Immature natural killer cell (primary cell): ENCODE measurements at regions not wholly inside any gene's neighbourhood (a gene's known extent, or its start where the extent isn't known, plus 50 kb on each side); places are given as distances from the start of the nearest gene placed in this dataset.
"Not testable (repeated sequence)": the region's sequence is repeated elsewhere in the genome, so short reads cannot be mapped to it uniquely, and the experiment has no call there.

ENCODE experiments used
- DNase-seq, 3 donors: peaks; one replicate each; pipeline ENCODE4 v3.0.0; 2022; ENCODE audit warnings: mixed read lengths in 1 of 3
- H3K27ac Mint-ChIP-seq, 6 donors: one replicate each; pipeline ENCODE4 v1.8.0; 2020; ENCODE audit warnings: mixed read lengths in 6 of 6, mild to moderate bottlenecking in 5 of 6, inconsistent platforms in 4 of 6, moderate library complexity in 3 of 6
- H3K27me3 Mint-ChIP-seq, 3 donors: one replicate each; pipeline ENCODE4 v1.8.0; 2020 to 2021; ENCODE audit warnings: low read depth in 3 of 3, mild to moderate bottlenecking in 3 of 3, mixed read lengths in 3 of 3, moderate library complexity in 3 of 3, inconsistent platforms in 1 of 3
- H3K36me3 Mint-ChIP-seq, 3 donors: one replicate each; pipeline ENCODE4 v1.8.0; 2020; ENCODE audit warnings: mixed read lengths in 3 of 3, inconsistent platforms in 2 of 3, mild to moderate bottlenecking in 2 of 3
- H3K4me1 Mint-ChIP-seq, 2 donors: one replicate each; pipeline ENCODE4 v1.8.0; 2020; ENCODE audit warnings: inconsistent platforms in 2 of 2, mild to moderate bottlenecking in 2 of 2, mixed read lengths in 2 of 2, moderate library complexity in 1 of 2
- H3K4me3 Mint-ChIP-seq, 5 donors: one replicate each; pipeline ENCODE4 v1.8.0; 2020; ENCODE audit warnings: mild to moderate bottlenecking in 5 of 5, mixed read lengths in 5 of 5, inconsistent platforms in 3 of 5, moderate library complexity in 3 of 5
- H3K9me3 Mint-ChIP-seq, 6 donors: one replicate each; pipeline ENCODE4 v1.8.0; 2020; ENCODE audit warnings: mild to moderate bottlenecking in 6 of 6, mixed read lengths in 6 of 6, inconsistent platforms in 4 of 6, moderate library complexity in 3 of 6

GRCh38 chr16:64696866-64697265 is 425.0 kb downstream of the CDH11 start:
- H3K27ac Mint-ChIP-seq, result no peak overlapping the region
- peaks cover 7 to 41% (median 14%) of the 10 kb centered on the region in 6 donors for H3K9me3 Mint-ChIP-seq
- DNase-seq, result no peak
- no peak overlapping the region for H3K4me3 Mint-ChIP-seq
- H3K27me3 Mint-ChIP-seq, result no peaks in the 10 kb centered on the region
- peaks cover 0 to 3% (median 0%) of the 10 kb centered on the region in 3 donors for H3K36me3 Mint-ChIP-seq
- no peaks in the 10 kb centered on the region for H3K4me1 Mint-ChIP-seq

- H3K9me3 Mint-ChIP-seq, result peaks cover 7 to 41% (median 14%) of the 10 kb centered on the region in 6 donors
- H3K4me1 Mint-ChIP-seq, result no peaks in the 10 kb centered on the region
- DNase-seq, result no peak
- H3K27ac Mint-ChIP-seq, result no peak overlapping the region
- H3K36me3 Mint-ChIP-seq, result peaks cover 0 to 3% (median 0%) of the 10 kb centered on the region in 3 donors
- no peaks in the 10 kb centered on the region for H3K27me3 Mint-ChIP-seq
- H3K4me3 Mint-ChIP-seq, result no peak overlapping the region
Observed at GRCh38 chr16:64695684-64696083, 426.2 kb downstream of the CDH11 start.

- no peak overlapping the region for H3K4me3 Mint-ChIP-seq
- no peaks in the 10 kb centered on the region for H3K4me1 Mint-ChIP-seq
- no peak for DNase-seq
- peaks cover 7 to 32% (median 12%) of the 10 kb centered on the region in 6 donors for H3K9me3 Mint-ChIP-seq
- no peaks in the 10 kb centered on the region for H3K36me3 Mint-ChIP-seq
- no peaks in the 10 kb centered on the region for H3K27me3 Mint-ChIP-seq
- no peak overlapping the region for H3K27ac Mint-ChIP-seq
Observed at GRCh38 chr16:64693946-64694345, 427.9 kb downstream of the CDH11 start.

GRCh38 chr16:64687786-64688185 is 434.1 kb downstream of the CDH11 start:
- Mint-ChIP-seq H3K9me3 (peaks cover 6 to 53% (median 18%) of the 10 kb centered on the region in 6 donors), H3K4me1 (no peaks in the 10 kb centered on the region), H3K36me3 (no peaks in the 10 kb centered on the region), H3K27me3 (no peaks in the 10 kb centered on the region), H3K4me3 (no peak overlapping the region), H3K27ac (no peak overlapping the region)
- DNase-seq, result no peak

DNA sequence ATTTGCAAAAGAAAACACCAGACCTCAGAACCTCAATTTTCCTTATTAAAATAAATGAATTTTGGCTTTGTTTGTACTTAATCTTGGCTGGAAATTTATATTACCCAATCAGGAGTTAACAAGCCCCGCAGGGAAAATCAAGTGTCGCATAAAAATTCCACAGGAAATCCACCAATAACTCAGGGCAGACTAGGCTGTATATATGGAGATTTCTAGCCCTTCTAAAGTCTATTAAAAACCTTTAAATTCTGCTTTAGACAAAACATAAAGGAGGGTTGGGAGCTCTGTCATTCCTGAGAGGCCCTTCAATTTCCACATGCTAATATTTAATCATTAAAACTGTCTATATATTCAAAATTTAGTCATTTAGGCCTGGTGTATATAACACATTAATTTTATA is 434.7 kb downstream of the CDH11 start:
- Mint-ChIP-seq H3K9me3 (peaks cover 9 to 57% (median 18%) of the 10 kb centered on the region in 6 donors), H3K27me3 (no peaks in the 10 kb centered on the region), H3K27ac (no peak overlapping the region), H3K4me3 (no peak overlapping the region), H3K36me3 (no peaks in the 10 kb centered on the region), H3K4me1 (no peaks in the 10 kb centered on the region)
- no peak for DNase-seq

DNA sequence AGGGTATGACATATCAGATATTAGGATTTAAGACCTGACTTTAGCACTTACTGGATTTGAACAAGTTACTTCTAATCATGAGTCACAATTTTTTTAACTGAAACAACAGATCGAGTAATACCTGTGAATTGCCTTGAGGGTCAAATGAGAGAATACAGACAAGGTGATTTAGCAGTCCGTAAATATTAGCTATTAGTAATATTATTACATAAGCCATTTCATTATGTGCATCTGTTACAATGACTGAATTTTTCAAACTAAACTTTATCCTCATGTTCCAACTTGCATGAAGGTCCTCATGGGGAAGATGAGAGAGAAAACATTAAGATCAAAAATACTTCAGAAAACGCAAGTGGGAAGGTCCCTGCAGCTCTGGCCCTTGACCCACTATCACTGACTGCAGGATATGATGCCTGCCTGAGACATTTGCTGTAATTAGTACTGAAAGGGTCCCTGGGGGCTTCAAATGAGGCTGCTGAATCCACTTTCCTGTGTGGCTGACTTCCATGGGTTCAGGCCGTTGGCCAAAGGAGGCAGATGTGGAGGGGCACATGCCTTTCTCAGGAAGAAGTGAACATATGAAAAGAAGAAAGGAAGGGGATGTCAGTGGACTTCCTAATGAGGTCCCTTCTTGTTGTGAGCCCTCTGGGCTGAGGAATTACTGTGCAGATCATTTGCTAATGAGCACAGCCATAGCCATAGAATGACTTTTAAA is 441.7 kb downstream of the CDH11 start:
- DNase-seq, result no peak
- H3K36me3 Mint-ChIP-seq, result no peaks in the 10 kb centered on the region
- no peaks in the 10 kb centered on the region for H3K4me1 Mint-ChIP-seq
- no peak overlapping the region for H3K4me3 Mint-ChIP-seq
- H3K27me3 Mint-ChIP-seq, result no peaks in the 10 kb centered on the region
- peaks cover 17 to 58% (median 22%) of the 10 kb centered on the region in 6 donors for H3K9me3 Mint-ChIP-seq
- no peak overlapping the region for H3K27ac Mint-ChIP-seq

DNA sequence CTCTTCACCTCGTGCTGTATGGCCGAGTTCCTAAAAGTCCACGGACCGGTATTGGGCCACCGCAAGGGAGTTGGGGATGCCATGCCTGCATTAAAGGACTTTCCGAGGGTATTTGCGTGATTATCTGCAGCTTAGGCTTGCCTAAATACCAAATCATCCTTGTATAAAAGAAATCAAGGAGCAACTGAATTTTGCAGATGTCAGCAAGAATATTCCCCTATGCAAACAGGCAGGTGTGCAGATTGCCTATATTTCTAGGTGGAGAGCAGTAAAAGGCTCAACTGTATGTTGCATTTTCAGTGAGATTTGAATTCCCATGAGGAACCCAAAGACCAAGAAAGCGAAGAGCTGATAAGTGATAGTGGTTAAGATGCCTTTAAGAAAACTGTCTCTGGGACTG is 452.3 kb downstream of the CDH11 start:
- H3K4me1 Mint-ChIP-seq, result no peaks in the 10 kb centered on the region
- H3K4me3 Mint-ChIP-seq, result no peak overlapping the region
- H3K27ac Mint-ChIP-seq, result no peak overlapping the region
- peaks cover 3 to 41% (median 15%) of the 10 kb centered on the region in 6 donors for H3K9me3 Mint-ChIP-seq
- no peak for DNase-seq
- H3K36me3 Mint-ChIP-seq, result no peaks in the 10 kb centered on the region
- H3K27me3 Mint-ChIP-seq, result peaks cover 0 to 1% (median 0%) of the 10 kb centered on the region in 3 donors

- Mint-ChIP-seq H3K27ac (no peak overlapping the region), H3K36me3 (no peaks in the 10 kb centered on the region), H3K4me3 (no peak overlapping the region), H3K27me3 (peaks cover 0 to 1% (median 0%) of the 10 kb centered on the region in 3 donors), H3K9me3 (peaks cover 5 to 32% (median 11%) of the 10 kb centered on the region in 6 donors), H3K4me1 (no peaks in the 10 kb centered on the region)
- no peak for DNase-seq
Observed at GRCh38 chr16:64667334-64667877, 454.5 kb downstream of the CDH11 start.

DNA sequence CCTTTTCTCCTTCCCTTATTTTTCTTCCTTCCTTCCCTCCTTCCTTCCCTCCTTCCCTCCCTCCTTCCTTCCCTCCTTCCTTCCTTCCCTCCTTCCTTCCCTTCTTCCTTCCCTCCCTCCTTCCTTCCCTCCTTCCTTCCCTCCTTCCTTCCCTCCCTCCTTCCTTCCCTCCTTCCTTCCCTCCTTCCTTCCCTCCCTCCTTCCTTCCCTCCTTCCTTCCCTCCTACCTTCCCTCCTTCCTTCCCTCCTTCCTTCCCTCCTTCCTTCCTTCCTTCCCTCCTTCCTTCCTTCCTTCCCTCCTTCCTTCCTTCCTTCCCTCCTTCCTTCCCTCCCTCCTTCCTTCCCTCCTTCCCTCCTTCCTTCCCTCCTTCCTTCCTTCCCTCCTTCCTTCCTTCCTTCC is 459.6 kb downstream of the CDH11 start:
- H3K36me3 Mint-ChIP-seq, H3K4me1 Mint-ChIP-seq, H3K27ac Mint-ChIP-seq, DNase-seq, H3K4me3 Mint-ChIP-seq, H3K27me3 Mint-ChIP-seq: not testable (repeated sequence)
- peaks cover 0 to 35% (median 4%) of the 10 kb centered on the region in 6 donors for H3K9me3 Mint-ChIP-seq

DNA sequence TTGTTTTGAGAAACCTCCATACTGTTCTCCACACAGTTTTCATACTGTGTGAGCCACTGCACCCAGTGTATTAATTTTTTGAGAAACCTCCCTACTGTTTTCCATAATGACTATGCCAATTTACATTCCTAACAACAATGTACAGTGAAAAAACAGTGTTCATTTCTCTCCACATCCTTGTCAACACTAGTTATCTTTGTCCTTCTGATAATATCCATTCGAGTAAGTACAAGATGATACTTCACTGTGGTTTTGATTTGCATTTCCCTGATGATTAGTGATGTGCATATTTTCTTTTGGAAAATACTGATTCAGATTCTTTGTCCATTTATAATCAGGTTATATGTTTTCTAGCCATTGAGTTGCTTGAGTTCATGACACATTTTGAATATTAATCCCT is 462.0 kb downstream of the CDH11 start:
- peaks cover 0 to 1% (median 0%) of the 10 kb centered on the region in 3 donors for H3K27me3 Mint-ChIP-seq
- H3K4me3 Mint-ChIP-seq, result no peak overlapping the region
- H3K9me3 Mint-ChIP-seq, result peaks cover 0 to 37% (median 4%) of the 10 kb centered on the region in 6 donors
- DNase-seq, result no peak
- H3K27ac Mint-ChIP-seq, result no peak overlapping the region
- H3K4me1 Mint-ChIP-seq, result no peaks in the 10 kb centered on the region
- H3K36me3 Mint-ChIP-seq, result no peaks in the 10 kb centered on the region

GRCh38 chr16:64657316-64658011 is 464.4 kb downstream of the CDH11 start:
- no peaks in the 10 kb centered on the region for H3K4me1 Mint-ChIP-seq
- no peak overlapping the region for H3K27ac Mint-ChIP-seq
- H3K36me3 Mint-ChIP-seq, result no peaks in the 10 kb centered on the region
- no peak overlapping the region for H3K4me3 Mint-ChIP-seq
- peaks cover 0 to 1% (median 0%) of the 10 kb centered on the region in 3 donors for H3K27me3 Mint-ChIP-seq
- DNase-seq, result no peak
- H3K9me3 Mint-ChIP-seq, result peaks cover 2 to 38% (median 6%) of the 10 kb centered on the region in 6 donors

GRCh38 chr16:64656471-64656870 is 465.4 kb downstream of the CDH11 start:
- no peak for DNase-seq
- peaks cover 4 to 40% (median 8%) of the 10 kb centered on the region in 6 donors for H3K9me3 Mint-ChIP-seq
- no peaks in the 10 kb centered on the region for H3K36me3 Mint-ChIP-seq
- H3K27ac Mint-ChIP-seq, result no peak overlapping the region
- H3K4me1 Mint-ChIP-seq, result no peaks in the 10 kb centered on the region
- no peak overlapping the region for H3K4me3 Mint-ChIP-seq
- H3K27me3 Mint-ChIP-seq, result peaks cover 0 to 1% (median 0%) of the 10 kb centered on the region in 3 donors

- Mint-ChIP-seq H3K4me3 (no peak overlapping the region), H3K9me3 (peaks cover 12 to 40% (median 20%) of the 10 kb centered on the region in 6 donors), H3K4me1 (no peaks in the 10 kb centered on the region), H3K36me3 (no peaks in the 10 kb centered on the region), H3K27ac (no peak overlapping the region), H3K27me3 (no peaks in the 10 kb centered on the region)
- DNase-seq, result no peak
Observed at GRCh38 chr16:64654178-64654577, 467.7 kb downstream of the CDH11 start.

- no peak overlapping the region for H3K4me3 Mint-ChIP-seq
- H3K27me3 Mint-ChIP-seq, result no peaks in the 10 kb centered on the region
- H3K9me3 Mint-ChIP-seq, result peaks cover 16 to 53% (median 26%) of the 10 kb centered on the region in 6 donors
- H3K36me3 Mint-ChIP-seq, result no peaks in the 10 kb centered on the region
- H3K27ac Mint-ChIP-seq, result no peak overlapping the region
- no peaks in the 10 kb centered on the region for H3K4me1 Mint-ChIP-seq
- DNase-seq, result no peak
Observed at GRCh38 chr16:64648282-64648681, 473.6 kb downstream of the CDH11 start.
